Esophagus muscularis mucosa (tissue), 4 donors: ENCODE measurements at regions not wholly inside any gene's neighbourhood (a gene's known extent, or its start where the extent isn't known, plus 50 kb on each side); places are given as distances from the start of the nearest gene placed in this dataset.
"Not testable (repeated sequence)": the region's sequence is repeated elsewhere in the genome, so short reads cannot be mapped to it uniquely, and the experiment has no call there.

Experiments
- DNase-seq: peaks from one replicate; pipeline ENCODE4 v3.0.0-alpha.2; 2017; ENCODE audit errors: extremely low spot score
- H3K27ac ChIP-seq, 4 donors: fragments of 200-600 bp; sonication (generic); replicated peaks in 1 of 4; 1 replicate in 3 of 4; 2 replicates in 1 of 4; pipeline ENCODE4 v1.5.1; 2016 to 2019; ENCODE audit warnings: mild to moderate bottlenecking in 1 of 4
- H3K27me3 ChIP-seq, 4 donors: fragments of 200-600 bp; sonication (generic); one replicate each; pipeline versions ENCODE4 v1.5.1 to v1.6.0; 2016 to 2019
- H3K36me3 ChIP-seq, 4 donors: fragments of 200-600 bp; sonication (generic); one replicate each; pipeline ENCODE4 v1.5.1; 2016 to 2019
- H3K4me1 ChIP-seq, 4 donors: fragments of 200-600 bp; sonication (generic); one replicate each; pipeline ENCODE4 v1.5.1; 2016 to 2019
- H3K4me3 ChIP-seq, 4 donors: fragments of 200-600 bp; sonication (generic); 1 replicate in 2 of 4; 2 replicates in 2 of 4; pipeline ENCODE4 v1.5.1; 2016 to 2019; ENCODE audit warnings: mild to moderate bottlenecking in 4 of 4, moderate library complexity in 1 of 4
- H3K9me3 ChIP-seq, 4 donors: fragments of 200-600 bp; sonication (generic); 1 replicate in 3 of 4; 2 replicates in 1 of 4; pipeline ENCODE4 v1.5.1; 2016 to 2019
- CTCF ChIP-seq, 3 experiments: fragments of 200-600 bp in 2 of 3; fragments of 450-650 bp in 1 of 3; sonication (generic) in 2 of 3; IDR thresholded peaks; one replicate each; pipeline ENCODE4 v1.5.1; 2017 to 2019; ENCODE audit warnings: antibody characterized with exemption in 3 of 3, mild to moderate bottlenecking in 2 of 3, moderate library complexity in 1 of 3
- EP300 ChIP-seq: sonication (generic); formaldehyde crosslinking; IDR thresholded peaks from one replicate; pipeline ENCODE4 v1.6.1; 2017; ENCODE audit warnings: antibody characterized with exemption
- POLR2A ChIP-seq: fragments of 450-650 bp; IDR thresholded peaks from one replicate; pipeline ENCODE4 v1.6.1; 2017; ENCODE audit warnings: antibody characterized with exemption, moderate library complexity, mild to moderate bottlenecking, low read depth
- POLR2AphosphoS5 ChIP-seq, 2 donors: sonication (generic); formaldehyde crosslinking; IDR thresholded peaks; one replicate each; pipeline ENCODE4 v1.6.1; 2017; ENCODE audit warnings: antibody characterized with exemption in 2 of 2
- WGBS: methylation state at CpG from one replicate; pipeline ENCODE4 v1.1.5; 2018; 5-methylcytosine and 5-hydroxymethylcytosine counted together
- intact Hi-C: fragments of 100-400 bp; cut with DNase I; formaldehyde crosslinking; loops from one replicate; pipeline ENCODE4 v1.15.1; 2023

- TF ChIP-seq EP300 (no peak), POLR2AphosphoS5 (IDR thresholded peaks at IDR 0.05) (no peak), CTCF (IDR thresholded peaks at IDR 0.05) (no peak), POLR2A (no peak)
- H3K36me3 ChIP-seq: no peaks in the 10 kb centered on the region
- intact Hi-C loops: no loop called here
- no peak overlapping the region for H3K27ac ChIP-seq
- 86% methylated on average over 11 of the region's 11 CpGs for WGBS
- no peaks in the 10 kb centered on the region for H3K27me3 ChIP-seq
- no peak overlapping the region for H3K4me3 ChIP-seq
- peak; percentile 90 for DNase-seq
- no peaks in the 10 kb centered on the region for H3K9me3 ChIP-seq
- H3K4me1 ChIP-seq: no peaks in the 10 kb centered on the region
Observed at GRCh38 chr2:94725543-94725942, 145.7 kb upstream of the TEKT4 start.

GRCh38 chr2:94735536-94735935 lies 135.7 kb upstream of the TEKT4 start:
- WGBS: 10% methylated on average over 34 of the region's 34 CpGs
- intact Hi-C loops: not testable (repeated sequence)

GRCh38 chr2:94737145-94737544 lies 134.1 kb upstream of the TEKT4 start:
- 84% methylated on average over 15 of the region's 17 CpGs for WGBS
- intact Hi-C loops: not testable (repeated sequence)

More at GRCh38 chr2:94735536-94735935, 135.7 kb upstream of the TEKT4 start:
- H3K4me3 ChIP-seq, H3K27ac ChIP-seq, DNase-seq, H3K4me1 ChIP-seq, H3K9me3 ChIP-seq, H3K36me3 ChIP-seq: not testable (repeated sequence)
- peaks cover 0 to 28% (median 0%) of the 10 kb centered on the region in 4 donors for H3K27me3 ChIP-seq

GRCh38 chr2:94737736-94738342 lies 133.4 kb upstream of the TEKT4 start:
- H3K9me3 ChIP-seq, DNase-seq, H3K36me3 ChIP-seq, H3K4me3 ChIP-seq, H3K4me1 ChIP-seq, intact Hi-C loops, H3K27ac ChIP-seq: not testable (repeated sequence)
- H3K27me3 ChIP-seq: peaks cover 0 to 28% (median 0%) of the 10 kb centered on the region in 4 donors
- WGBS: 78% methylated on average over 7 of the region's 25 CpGs

More at GRCh38 chr2:94737145-94737544, 134.1 kb upstream of the TEKT4 start:
- not testable (repeated sequence) for H3K9me3 ChIP-seq, H3K4me1 ChIP-seq, H3K36me3 ChIP-seq, H3K27ac ChIP-seq, DNase-seq, H3K4me3 ChIP-seq
- peaks cover 0 to 28% (median 0%) of the 10 kb centered on the region in 4 donors for H3K27me3 ChIP-seq

GRCh38 chr2:94753466-94753998 lies 117.7 kb upstream of the TEKT4 start:
- Histone ChIP-seq H3K36me3 (no peaks in the 10 kb centered on the region), H3K9me3 (no peaks in the 10 kb centered on the region), H3K4me3 (no peak overlapping the region), H3K27ac (no peak overlapping the region), H3K27me3 (peaks cover 0 to 8% (median 0%) of the 10 kb centered on the region in 4 donors), H3K4me1 (no peaks in the 10 kb centered on the region)
- 73% methylated on average over 2 of the region's 2 CpGs for WGBS
- peak; percentile 55 for DNase-seq
- no peak for TF ChIP-seq CTCF (IDR thresholded peaks at IDR 0.05)
- TF ChIP-seq EP300: no peak
- no peak for TF ChIP-seq POLR2AphosphoS5 (IDR thresholded peaks at IDR 0.05)
- intact Hi-C loops: no loop called here

- WGBS: 84% methylated on average over 5 of the region's 5 CpGs
- H3K9me3 ChIP-seq: no peaks in the 10 kb centered on the region
Observed at GRCh38 chr2:94758546-94758945, 112.7 kb upstream of the TEKT4 start.

More at GRCh38 chr2:94758546-94758945, 112.7 kb upstream of the TEKT4 start:
- H3K27ac ChIP-seq: no peak overlapping the region
- no peaks in the 10 kb centered on the region for H3K4me1 ChIP-seq
- no peaks in the 10 kb centered on the region for H3K27me3 ChIP-seq
- no peak overlapping the region for H3K4me3 ChIP-seq
- no peaks in the 10 kb centered on the region for H3K36me3 ChIP-seq
- intact Hi-C loops: no loop called here
- peak; percentile 74 for DNase-seq
- TF ChIP-seq POLR2AphosphoS5 (IDR thresholded peaks at IDR 0.05): no peak
- TF ChIP-seq POLR2A: no peak
- no peak for TF ChIP-seq EP300
- no peak for TF ChIP-seq CTCF (IDR thresholded peaks at IDR 0.05)
